CD14-positive monocyte (primary cell): ENCODE measurements at regions not wholly inside any gene's neighbourhood (a gene's known extent, or its start where the extent isn't known, plus 50 kb on each side); places are given as distances from the start of the nearest gene placed in this dataset. TPM values are rescaled to one million over a fixed set of nuclear protein-coding genes. Genes with fewer than 3 reads are reported as not detected.
"Not testable (repeated sequence)": the region's sequence is repeated elsewhere in the genome, so short reads cannot be mapped to it uniquely, and the experiment has no call there.

ENCODE experiments used
- DNase-seq, 3 donors: peaks; one replicate each; pipeline ENCODE4 v3.0.0-alpha.2; 2011 to 2022
- H2AFZ ChIP-seq: 2 replicates; pipeline ENCODE4 v1.6.0; 2012; ENCODE audit warnings: mild to moderate bottlenecking, low read depth, low read length, inconsistent platforms; ENCODE audit not compliant: insufficient read depth, poor library complexity, severe bottlenecking
- H3K27ac ChIP-seq, 2 donors: 1 replicate in 1 of 2; 2 replicates in 1 of 2; pipeline ENCODE4 v1.5.1; 2012 to 2013; ENCODE audit warnings: low read length in 2 of 2, control low read depth in 1 of 2, inconsistent platforms in 1 of 2, low read depth in 1 of 2, mild to moderate bottlenecking in 1 of 2
- H3K27me3 ChIP-seq, 2 donors: one replicate each; pipeline versions ENCODE4 v1.6.0 to v1.6.1; 2011 to 2013; ENCODE audit warnings: low read length in 2 of 2; ENCODE audit not compliant: control insufficient read depth in 2 of 2, insufficient read depth in 2 of 2
- H3K36me3 ChIP-seq, 2 donors: replicated peaks in 1 of 2; 1 replicate in 1 of 2; 2 replicates in 1 of 2; pipeline versions ENCODE4 v1.5.1 to v1.6.1; 2012 to 2013; ENCODE audit warnings: low read length in 2 of 2, control low read depth in 1 of 2, inconsistent platforms in 1 of 2, mild to moderate bottlenecking in 1 of 2; ENCODE audit not compliant: insufficient read depth in 2 of 2, control insufficient read depth in 1 of 2
- H3K4me1 ChIP-seq, 2 donors: 1 replicate in 1 of 2; 2 replicates in 1 of 2; pipeline versions ENCODE4 v1.5.1 to v1.6.1; 2012 to 2013; ENCODE audit warnings: low read length in 2 of 2, control low read depth in 1 of 2, inconsistent platforms in 1 of 2, mild to moderate bottlenecking in 1 of 2, moderate library complexity in 1 of 2; ENCODE audit not compliant: insufficient read depth in 2 of 2, control insufficient read depth in 1 of 2
- H3K4me2 ChIP-seq: replicated peaks from 2 replicates; pipeline ENCODE3; 2012; ENCODE audit warnings: low read length, moderate library complexity, mild to moderate bottlenecking; ENCODE audit not compliant: poor library complexity, severe bottlenecking; ENCODE audit errors: extremely low read depth
- H3K4me3 ChIP-seq, 3 experiments: fragments of 200-600 bp in 1 of 3; sonication (generic) in 1 of 3; replicated peaks in 1 of 3; 1 replicate in 2 of 3; 2 replicates in 1 of 3; pipeline ENCODE4 v1.5.1; 2011 to 2013; ENCODE audit warnings: low read length in 3 of 3, mild to moderate bottlenecking in 3 of 3, control low read depth in 2 of 3, low read depth in 2 of 3, inconsistent platforms in 1 of 3, moderate library complexity in 1 of 3
- H3K79me2 ChIP-seq: 2 replicates; pipeline ENCODE4 v1.6.0; 2012; ENCODE audit warnings: mild to moderate bottlenecking, control low read depth, inconsistent platforms, low read length, moderate library complexity; ENCODE audit not compliant: insufficient read depth
- H3K9ac ChIP-seq: 2 replicates; pipeline ENCODE4 v1.6.0; 2017; ENCODE audit warnings: low read length, mild to moderate bottlenecking; ENCODE audit not compliant: insufficient read depth, poor library complexity, severe bottlenecking
- H3K9me3 ChIP-seq, 2 donors: replicated peaks in 1 of 2; 1 replicate in 1 of 2; 2 replicates in 1 of 2; pipeline versions ENCODE4 v1.5.1 to v1.6.1; 2012 to 2013; ENCODE audit warnings: low read length in 2 of 2, control low read depth in 1 of 2; ENCODE audit not compliant: control insufficient read depth in 1 of 2, insufficient read depth in 1 of 2
- H4K20me1 ChIP-seq: 2 replicates; pipeline ENCODE4 v1.6.0; 2012; ENCODE audit warnings: mild to moderate bottlenecking, low read length, control low read depth, moderate library complexity; ENCODE audit not compliant: insufficient read depth
- H3K27ac Mint-ChIP-seq, 7 donors: one replicate each; pipeline ENCODE4 v1.8.0; 2020; ENCODE audit warnings: mild to moderate bottlenecking in 7 of 7, mixed read lengths in 7 of 7, moderate library complexity in 6 of 7, inconsistent platforms in 2 of 7
- H3K27me3 Mint-ChIP-seq, 3 donors: one replicate each; pipeline ENCODE4 v1.8.0; 2021 to 2022; ENCODE audit warnings: low read depth in 3 of 3, mild to moderate bottlenecking in 3 of 3, mixed read lengths in 3 of 3, moderate library complexity in 3 of 3, inconsistent platforms in 1 of 3
- H3K36me3 Mint-ChIP-seq, 2 donors: one replicate each; pipeline ENCODE4 v1.8.0; 2020; ENCODE audit warnings: mixed read lengths in 2 of 2, inconsistent platforms in 1 of 2, mild to moderate bottlenecking in 1 of 2
- H3K4me1 Mint-ChIP-seq: one replicate; pipeline ENCODE4 v1.8.0; 2020; ENCODE audit warnings: mild to moderate bottlenecking, mixed read lengths
- H3K4me3 Mint-ChIP-seq, 2 donors: one replicate each; pipeline ENCODE4 v1.8.0; 2020; ENCODE audit warnings: mild to moderate bottlenecking in 2 of 2, mixed read lengths in 2 of 2, moderate library complexity in 1 of 2
- H3K9me3 Mint-ChIP-seq, 7 donors: one replicate each; pipeline ENCODE4 v1.8.0; 2020 to 2022; ENCODE audit warnings: mixed read lengths in 7 of 7, mild to moderate bottlenecking in 6 of 7, moderate library complexity in 6 of 7, inconsistent platforms in 2 of 7
- WGBS: methylation state at CpG from one replicate; pipeline ENCODE4 v1.1.5; 2013; ENCODE audit warnings: missing lambda C conversion rate; ENCODE audit not compliant: insufficient coverage; 5-methylcytosine and 5-hydroxymethylcytosine counted together
- intact Hi-C, 2 donors: fragments of 100-400 bp; cut with micrococcal nuclease; formaldehyde crosslinking; loops; one replicate each; pipeline versions ENCODE4 v1.15.0 to v1.15.1; 2023
- small RNA-seq: library from RNA; depleted of rRNA; stranded (forward); fragments of <200 nt; gene quantifications from one replicate; pipeline ENCODE3, GENCODE V24; 2012; ENCODE audit warnings: low read depth; ENCODE audit not compliant: insufficient read length

DNA sequence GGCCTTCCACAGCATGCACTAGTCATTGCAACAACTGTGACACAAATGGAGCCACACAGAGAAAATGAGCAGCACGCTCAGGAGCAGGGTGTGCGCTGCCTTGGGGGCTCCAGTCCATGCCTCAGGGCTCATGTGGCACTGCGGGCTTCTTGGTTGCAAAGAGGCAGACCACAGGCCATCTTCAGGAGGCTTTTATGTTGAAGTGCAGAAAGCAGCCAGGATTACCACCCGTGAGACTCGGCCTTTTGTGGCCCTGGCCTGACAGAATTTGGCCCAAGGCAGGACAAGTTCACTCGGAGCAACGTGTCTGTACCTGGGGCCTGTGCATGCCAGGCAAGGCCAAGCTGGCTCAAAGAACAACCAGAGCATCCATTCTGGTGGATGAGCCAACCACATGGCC is 602.3 kb downstream of the CWH43 start:
- intact Hi-C loops, H3K27ac ChIP-seq, H3K27ac Mint-ChIP-seq, H3K27me3 Mint-ChIP-seq, H3K4me1 ChIP-seq, H4K20me1 ChIP-seq, H3K4me2 ChIP-seq, H2AFZ ChIP-seq, H3K36me3 Mint-ChIP-seq, H3K79me2 ChIP-seq, H3K27me3 ChIP-seq, H3K4me3 Mint-ChIP-seq, H3K9ac ChIP-seq, H3K36me3 ChIP-seq, H3K4me1 Mint-ChIP-seq, H3K4me3 ChIP-seq, DNase-seq: not testable (repeated sequence)
- WGBS: no CpG with 5 or more reads among the region's 7 CpGs
- peaks cover 0 to 22% of the 10 kb centered on the region in 2 donors for H3K9me3 ChIP-seq
- H3K9me3 Mint-ChIP-seq: peaks cover 2 to 17% (median 9%) of the 10 kb centered on the region in 7 donors

GRCh38 chr4:49618436-49618835 is 632.4 kb downstream of the CWH43 start:
- H3K79me2 ChIP-seq, intact Hi-C loops, H3K27ac ChIP-seq, H3K27ac Mint-ChIP-seq, H3K27me3 Mint-ChIP-seq, H3K4me3 Mint-ChIP-seq, H3K9ac ChIP-seq, H4K20me1 ChIP-seq, H3K36me3 ChIP-seq, DNase-seq, H3K4me1 Mint-ChIP-seq, H3K27me3 ChIP-seq, H3K4me3 ChIP-seq, H2AFZ ChIP-seq, H3K36me3 Mint-ChIP-seq, H3K4me1 ChIP-seq, H3K4me2 ChIP-seq: not testable (repeated sequence)
- 57% methylated on average over 3 of the region's 12 CpGs for WGBS
- peaks cover 0 to 31% of the 10 kb centered on the region in 2 donors for H3K9me3 ChIP-seq
- H3K9me3 Mint-ChIP-seq: peaks cover 0 to 30% (median 12%) of the 10 kb centered on the region in 7 donors

DNA sequence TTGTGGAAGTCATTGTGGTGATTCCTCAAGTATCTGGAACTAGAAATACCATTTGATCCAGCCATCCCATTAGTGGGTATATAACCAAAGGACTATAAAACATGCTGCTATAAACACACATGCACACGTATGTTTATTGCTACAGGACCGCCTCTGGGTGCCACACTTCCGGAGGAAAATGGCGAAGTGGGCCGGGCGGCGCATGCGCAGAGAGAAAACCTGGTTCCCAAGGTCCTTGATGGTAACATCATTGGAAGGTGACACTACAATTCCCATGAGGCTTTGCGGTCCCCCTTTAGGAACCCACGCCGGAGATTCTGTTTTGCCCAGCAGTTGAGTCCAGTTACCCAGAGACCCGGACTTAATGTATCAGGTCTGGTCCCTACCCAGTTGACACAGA is 640.4 kb downstream of the CWH43 start:
- H3K9ac ChIP-seq, H3K36me3 Mint-ChIP-seq, H3K27me3 ChIP-seq, H3K79me2 ChIP-seq, H4K20me1 ChIP-seq, DNase-seq, H3K27me3 Mint-ChIP-seq, H3K27ac Mint-ChIP-seq, H3K4me2 ChIP-seq, H3K36me3 ChIP-seq, H2AFZ ChIP-seq, H3K4me1 Mint-ChIP-seq, H3K4me1 ChIP-seq, H3K27ac ChIP-seq, intact Hi-C loops, H3K4me3 ChIP-seq, H3K4me3 Mint-ChIP-seq: not testable (repeated sequence)
- peaks cover 0 to 14% of the 10 kb centered on the region in 2 donors for H3K9me3 ChIP-seq
- H3K9me3 Mint-ChIP-seq: peaks cover 2 to 23% (median 9%) of the 10 kb centered on the region in 7 donors
- WGBS: 84% methylated on average over 7 of the region's 12 CpGs

Small RNAs in the stretch of these regions (small RNA-seq; reads per million reads assigned to genes)
- gene AC119751.2 (not detected), gene AC119751.6 (not detected), gene AC119751.7 (not detected), gene AC119751.8 (not detected)
